GM23338 (cell line): ENCODE measurements at regions not wholly inside any gene's neighbourhood (a gene's known extent, or its start where the extent isn't known, plus 50 kb on each side); places are given as distances from the start of the nearest gene placed in this dataset.

Source experiments
- ATAC-seq: fragments of 200-7000 bp; cut with Tn5 transposase; 3 replicates; pipeline ENCODE4 v1.9.1; 2020
- DNase-seq: peaks from one replicate; pipeline ENCODE4 v3.0.0-alpha.2; 2015; ENCODE audit warnings: low spot score
- H2AFZ ChIP-seq: fragments of 200-600 bp; sonication (generic); 2 replicates; pipeline ENCODE4 v1.8.0; 2016; ENCODE audit warnings: antibody characterized with exemption, mild to moderate bottlenecking, moderate library complexity
- H3F3A ChIP-seq: fragments of 200-600 bp; sonication (generic); replicated peaks from 2 replicates; pipeline ENCODE4 v1.8.0; 2017; ENCODE audit warnings: antibody characterized with exemption, mixed run types, low read depth
- H3K27ac ChIP-seq: fragments of 200-600 bp; sonication (generic); 2 replicates; pipeline ENCODE4 v1.6.1; 2016; ENCODE audit warnings: low read depth
- H3K27me3 ChIP-seq: fragments of 200-600 bp; sonication (generic); 2 replicates; pipeline ENCODE4 v1.8.0; 2016; ENCODE audit warnings: mild to moderate bottlenecking, mixed run types, moderate library complexity; ENCODE audit not compliant: insufficient read depth
- H3K36me3 ChIP-seq: fragments of 200-600 bp; sonication (generic); 2 replicates; pipeline ENCODE4 v1.8.0; 2016; ENCODE audit warnings: mild to moderate bottlenecking; ENCODE audit not compliant: insufficient read depth
- H3K4me1 ChIP-seq: fragments of 200-600 bp; sonication (generic); 2 replicates; pipeline ENCODE4 v1.8.0; 2016; ENCODE audit warnings: mild to moderate bottlenecking, moderate library complexity; ENCODE audit not compliant: insufficient read depth
- H3K4me2 ChIP-seq: fragments of 200-600 bp; sonication (generic); 2 replicates; pipeline ENCODE4 v1.7.1; 2017; ENCODE audit warnings: mixed run types
- H3K4me3 ChIP-seq: fragments of 200-600 bp; sonication (generic); 2 replicates; pipeline ENCODE4 v1.6.1; 2016; ENCODE audit warnings: mixed run types
- H3K79me2 ChIP-seq: fragments of 200-600 bp; sonication (generic); replicated peaks from 2 replicates; pipeline ENCODE4 v1.8.0; 2017; ENCODE audit warnings: mild to moderate bottlenecking; ENCODE audit not compliant: insufficient read depth
- H3K9me2 ChIP-seq: fragments of 200-600 bp; sonication (generic); 2 replicates; pipeline ENCODE4 v1.8.0; 2017; ENCODE audit not compliant: insufficient read depth
- H4K20me1 ChIP-seq: fragments of 200-600 bp; sonication (generic); replicated peaks from 2 replicates; pipeline ENCODE4 v1.8.0; 2017; ENCODE audit warnings: mild to moderate bottlenecking; ENCODE audit not compliant: insufficient read depth
- H3K27ac Mint-ChIP-seq: 2 replicates; pipeline ENCODE4 v1.8.0; 2020; ENCODE audit warnings: inconsistent platforms, mild to moderate bottlenecking, moderate library complexity, mixed read lengths
- H3K27me3 Mint-ChIP-seq: 3 replicates; pipeline ENCODE4 v1.8.0; 2022; ENCODE audit warnings: low read depth, mild to moderate bottlenecking, moderate library complexity, mixed read lengths, inconsistent platforms; ENCODE audit not compliant: insufficient read depth, poor library complexity
- H3K36me3 Mint-ChIP-seq: 3 replicates; pipeline ENCODE4 v1.8.0; 2021; ENCODE audit warnings: low read depth, mild to moderate bottlenecking, inconsistent platforms, moderate library complexity, mixed read lengths
- H3K4me1 Mint-ChIP-seq: 3 replicates; pipeline ENCODE4 v1.8.0; 2020; ENCODE audit warnings: mild to moderate bottlenecking, inconsistent platforms, mixed read lengths
- H3K4me3 Mint-ChIP-seq: 3 replicates; pipeline ENCODE4 v1.8.0; 2021; ENCODE audit warnings: moderate library complexity, mild to moderate bottlenecking, inconsistent platforms, mixed read lengths
- H3K9me3 Mint-ChIP-seq: 3 replicates; pipeline ENCODE4 v1.8.0; 2020; ENCODE audit warnings: moderate library complexity, mild to moderate bottlenecking, inconsistent platforms, mixed read lengths
- CREB1 ChIP-seq: fragments of 250-450 bp; sonication (Bioruptor Pico); IDR thresholded peaks from 2 replicates; pipeline ENCODE4 v1.5.0; 2020; ENCODE audit warnings: low read depth, mild to moderate bottlenecking, moderate library complexity
- EZH2 ChIP-seq: fragments of 200-600 bp; sonication (generic); IDR thresholded peaks from one replicate; pipeline ENCODE4 v1.8.0; 2017; ENCODE audit warnings: antibody characterized with exemption, mild to moderate bottlenecking, low read depth; ENCODE audit not compliant: unreplicated experiment
- EZH2phosphoT487 ChIP-seq: fragments of 200-600 bp; sonication (generic); IDR thresholded peaks from one replicate; pipeline ENCODE4 v1.8.1; 2018; ENCODE audit warnings: antibody characterized with exemption; ENCODE audit not compliant: unreplicated experiment
- JUNB ChIP-seq: IDR thresholded peaks from one replicate; pipeline ENCODE4 v1.6.1; 2016; ENCODE audit warnings: antibody characterized with exemption; ENCODE audit not compliant: unreplicated experiment
- NANOG ChIP-seq: IDR thresholded peaks from 2 replicates; pipeline ENCODE4 v1.6.1; 2016; ENCODE audit warnings: antibody characterized with exemption, borderline replicate concordance
- POLR2AphosphoS5 ChIP-seq: IDR thresholded peaks from 2 replicates; pipeline ENCODE4 v1.6.1; 2016; ENCODE audit warnings: antibody characterized with exemption, low read depth
- REST ChIP-seq: IDR thresholded peaks from one replicate; pipeline ENCODE4 v1.6.1; 2018; ENCODE audit warnings: antibody characterized with exemption; ENCODE audit not compliant: unreplicated experiment
- STAT1 ChIP-seq: IDR thresholded peaks from one replicate; pipeline ENCODE4 v1.6.1; 2016; ENCODE audit warnings: antibody characterized with exemption; ENCODE audit not compliant: unreplicated experiment
- ZNF114 ChIP-seq: fragments of 250-450 bp; sonication (Bioruptor Pico); IDR thresholded peaks from 2 replicates; pipeline ENCODE4 v1.5.0; 2020; ENCODE audit warnings: mild to moderate bottlenecking, moderate library complexity
- ZNF331 ChIP-seq: fragments of 250-450 bp; sonication (Bioruptor Pico); IDR thresholded peaks from 2 replicates; pipeline ENCODE4 v1.5.0; 2020; ENCODE audit warnings: low read depth, mild to moderate bottlenecking, moderate library complexity
- ZNF462 ChIP-seq: fragments of 250-450 bp; sonication (Bioruptor Pico); IDR thresholded peaks from 2 replicates; pipeline ENCODE4 v1.5.0; 2020; ENCODE audit warnings: mild to moderate bottlenecking, moderate library complexity
- TF ChIP-seq, protein P1 (sequence below), 2 experiments: fragments of 200-600 bp in 1 of 2; sonication (generic) in 1 of 2; conservative IDR thresholded peaks; 2 replicates each; pipeline versions ENCODE4 v1.5.1 to v1.6.1; 2016 to 2017; ENCODE audit warnings: antibody characterized with exemption in 2 of 2, low read depth in 2 of 2, mild to moderate bottlenecking in 2 of 2, moderate library complexity in 1 of 2
- TF ChIP-seq, protein P2 (sequence below): IDR thresholded peaks from 2 replicates; pipeline ENCODE4 v1.6.1; 2016; ENCODE audit warnings: antibody characterized with exemption

DNA sequence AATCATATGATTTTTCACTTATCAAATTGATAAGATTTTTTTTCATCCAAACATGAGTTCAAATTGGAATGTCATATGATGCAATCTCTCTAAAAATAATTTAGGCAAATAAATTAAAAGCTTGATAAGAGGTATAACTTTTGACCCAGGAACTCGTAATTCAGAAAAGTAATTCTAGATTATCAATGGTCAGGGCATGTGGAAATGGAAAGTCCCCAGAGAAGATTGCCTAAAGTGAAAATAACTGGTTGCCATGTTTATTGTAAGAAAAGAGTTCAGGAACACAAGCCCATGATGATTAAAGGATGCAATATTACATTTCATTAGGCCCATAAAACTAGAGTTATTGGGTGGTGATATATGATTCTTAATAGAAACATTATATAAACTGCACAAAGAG is 1514.8 kb downstream of the SI start:
- no peak for DNase-seq
- H3K9me2 ChIP-seq, result no peaks in the 10 kb centered on the region
- H3K79me2 ChIP-seq, result no peaks in the 10 kb centered on the region
- no peak overlapping the region for H3K4me3 Mint-ChIP-seq
- peaks cover 14% of the 10 kb centered on the region for H3K4me1 Mint-ChIP-seq
- no peaks in the 10 kb centered on the region for H3K27me3 ChIP-seq
- no peak for TF ChIP-seq NANOG
- TF ChIP-seq REST, result no peak
- no peak for TF ChIP-seq ZNF331 (CRISPR knock-in tag)
- TF ChIP-seq STAT1, result no peak
- no peak for TF ChIP-seq POLR2AphosphoS5
- no peak for TF ChIP-seq EZH2
- TF ChIP-seq ZNF462 (CRISPR knock-in tag), result no peak
- no peak for TF ChIP-seq EZH2phosphoT487
- TF ChIP-seq, protein P1, sequence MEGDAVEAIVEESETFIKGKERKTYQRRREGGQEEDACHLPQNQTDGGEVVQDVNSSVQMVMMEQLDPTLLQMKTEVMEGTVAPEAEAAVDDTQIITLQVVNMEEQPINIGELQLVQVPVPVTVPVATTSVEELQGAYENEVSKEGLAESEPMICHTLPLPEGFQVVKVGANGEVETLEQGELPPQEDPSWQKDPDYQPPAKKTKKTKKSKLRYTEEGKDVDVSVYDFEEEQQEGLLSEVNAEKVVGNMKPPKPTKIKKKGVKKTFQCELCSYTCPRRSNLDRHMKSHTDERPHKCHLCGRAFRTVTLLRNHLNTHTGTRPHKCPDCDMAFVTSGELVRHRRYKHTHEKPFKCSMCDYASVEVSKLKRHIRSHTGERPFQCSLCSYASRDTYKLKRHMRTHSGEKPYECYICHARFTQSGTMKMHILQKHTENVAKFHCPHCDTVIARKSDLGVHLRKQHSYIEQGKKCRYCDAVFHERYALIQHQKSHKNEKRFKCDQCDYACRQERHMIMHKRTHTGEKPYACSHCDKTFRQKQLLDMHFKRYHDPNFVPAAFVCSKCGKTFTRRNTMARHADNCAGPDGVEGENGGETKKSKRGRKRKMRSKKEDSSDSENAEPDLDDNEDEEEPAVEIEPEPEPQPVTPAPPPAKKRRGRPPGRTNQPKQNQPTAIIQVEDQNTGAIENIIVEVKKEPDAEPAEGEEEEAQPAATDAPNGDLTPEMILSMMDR (conservative IDR thresholded peaks at IDR 0.05; ENCODE audit: low read depth in 2 of 2), result no peak
- no peak for TF ChIP-seq JUNB
- TF ChIP-seq CREB1 (CRISPR knock-in tag), result no peak
- TF ChIP-seq, protein P2, sequence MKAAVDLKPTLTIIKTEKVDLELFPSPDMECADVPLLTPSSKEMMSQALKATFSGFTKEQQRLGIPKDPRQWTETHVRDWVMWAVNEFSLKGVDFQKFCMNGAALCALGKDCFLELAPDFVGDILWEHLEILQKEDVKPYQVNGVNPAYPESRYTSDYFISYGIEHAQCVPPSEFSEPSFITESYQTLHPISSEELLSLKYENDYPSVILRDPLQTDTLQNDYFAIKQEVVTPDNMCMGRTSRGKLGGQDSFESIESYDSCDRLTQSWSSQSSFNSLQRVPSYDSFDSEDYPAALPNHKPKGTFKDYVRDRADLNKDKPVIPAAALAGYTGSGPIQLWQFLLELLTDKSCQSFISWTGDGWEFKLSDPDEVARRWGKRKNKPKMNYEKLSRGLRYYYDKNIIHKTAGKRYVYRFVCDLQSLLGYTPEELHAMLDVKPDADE, result no peak
- no peak for TF ChIP-seq ZNF114
- H4K20me1 ChIP-seq, result no peaks in the 10 kb centered on the region
- H3K36me3 ChIP-seq, result no peaks in the 10 kb centered on the region
- H3K9me3 Mint-ChIP-seq, result peaks cover 5% of the 10 kb centered on the region; the same call in 2 of the 3 replicates
- H2AFZ ChIP-seq, result no peak overlapping the region
- H3F3A ChIP-seq, result no peaks in the 10 kb centered on the region
- no peak overlapping the region for H3K27ac ChIP-seq
- no peak overlapping the region for H3K4me3 ChIP-seq
- H3K4me1 ChIP-seq, result peaks cover 5% of the 10 kb centered on the region
- H3K27me3 Mint-ChIP-seq, result no peaks in the 10 kb centered on the region
- no peak overlapping the region for H3K27ac Mint-ChIP-seq
- no peak for ATAC-seq
- H3K36me3 Mint-ChIP-seq, result 0 out of 3 replicates have a peak, but pooled peaks cover 5% of the 10 kb centered on the region
- H3K4me2 ChIP-seq, result no peak overlapping the region
